Right forelimb (tissue), 1 donor: ENCODE measurements at regions not wholly inside any gene's neighbourhood (a gene's known extent, or its start where the extent isn't known, plus 50 kb on each side); places are given as distances from the start of the nearest gene placed in this dataset.
"Not testable (repeated sequence)": the region's sequence is repeated elsewhere in the genome, so short reads cannot be mapped to it uniquely, and the experiment has no call there.

Source experiments
- DNase-seq: peaks from one replicate; pipeline ENCODE4 v3.0.0-alpha.2; 2018

GRCh38 chr3:82000350-82000749, 238.9 kb upstream of the GBE1 start:
- no peak for DNase-seq

GRCh38 chr3:81998907-81999306, 237.5 kb upstream of the GBE1 start:
- DNase-seq, result no peak

- no peak for DNase-seq
Observed at GRCh38 chr3:81998139-81998755, 236.8 kb upstream of the GBE1 start.

- DNase-seq, result no peak
Observed at GRCh38 chr3:81997390-81997789, 235.9 kb upstream of the GBE1 start.

GRCh38 chr3:81995329-81995728, 233.9 kb upstream of the GBE1 start:
- DNase-seq, result no peak

GRCh38 chr3:81989758-81990157, 228.3 kb upstream of the GBE1 start:
- no peak for DNase-seq

GRCh38 chr3:81989274-81989673, 227.8 kb upstream of the GBE1 start:
- no peak for DNase-seq

GRCh38 chr3:81987412-81987811, 226.0 kb upstream of the GBE1 start:
- not testable (repeated sequence) for DNase-seq

- DNase-seq, result no peak
Observed at GRCh38 chr3:81985996-81986723, 224.7 kb upstream of the GBE1 start.

- no peak for DNase-seq
Observed at GRCh38 chr3:81983382-81983781, 221.9 kb upstream of the GBE1 start.

- DNase-seq, result no peak
Observed at GRCh38 chr3:81980596-81981494, 219.4 kb upstream of the GBE1 start.

- DNase-seq, result no peak
Observed at GRCh38 chr3:81974751-81975150, 213.3 kb upstream of the GBE1 start.

- DNase-seq, result no peak
Observed at GRCh38 chr3:81968658-81969057, 207.2 kb upstream of the GBE1 start.

- DNase-seq, result no peak
Observed at GRCh38 chr3:81967393-81967792, 205.9 kb upstream of the GBE1 start.

- DNase-seq, result peak; percentile 38
Observed at GRCh38 chr3:81965696-81966095, 204.3 kb upstream of the GBE1 start.

- DNase-seq, result no peak
Observed at GRCh38 chr3:81962396-81962795, 201.0 kb upstream of the GBE1 start.

GRCh38 chr3:81958972-81959640, 197.7 kb upstream of the GBE1 start:
- DNase-seq, result no peak

GRCh38 chr3:81955878-81956277, 194.4 kb upstream of the GBE1 start:
- no peak for DNase-seq

GRCh38 chr3:81953111-81953510, 191.7 kb upstream of the GBE1 start:
- no peak for DNase-seq

- no peak for DNase-seq
Observed at GRCh38 chr3:81952141-81952540, 190.7 kb upstream of the GBE1 start.

GRCh38 chr3:81951636-81952035, 190.2 kb upstream of the GBE1 start:
- DNase-seq, result no peak

- no peak for DNase-seq
Observed at GRCh38 chr3:81951106-81951505, 189.7 kb upstream of the GBE1 start.

GRCh38 chr3:81947359-81947758, 185.9 kb upstream of the GBE1 start:
- no peak for DNase-seq
